OCI-LY7 (cell line): ENCODE measurements at regions not wholly inside any gene's neighbourhood (a gene's known extent, or its start where the extent isn't known, plus 50 kb on each side); places are given as distances from the start of the nearest gene placed in this dataset.

Experiments used
- EZH2phosphoT487 ChIP-seq: fragments of 200-600 bp; sonication (generic); IDR thresholded peaks from 2 replicates; pipeline ENCODE4 v1.6.1; 2018; ENCODE audit warnings: low read depth, borderline replicate concordance, mild to moderate bottlenecking, mixed run types, antibody characterized with exemption, low read length, moderate library complexity, mixed read lengths
- TF ChIP-seq, protein P1 (sequence below): fragments of 200-600 bp; sonication (generic); conservative IDR thresholded peaks from 2 replicates; pipeline ENCODE4 v1.5.1; 2014; ENCODE audit warnings: mild to moderate bottlenecking, antibody characterized with exemption, low read length, moderate library complexity, mixed read lengths

GRCh38 chr2:215749092-215749957 is 264.0 kb downstream of the MREG start:
- TF ChIP-seq, protein P1, sequence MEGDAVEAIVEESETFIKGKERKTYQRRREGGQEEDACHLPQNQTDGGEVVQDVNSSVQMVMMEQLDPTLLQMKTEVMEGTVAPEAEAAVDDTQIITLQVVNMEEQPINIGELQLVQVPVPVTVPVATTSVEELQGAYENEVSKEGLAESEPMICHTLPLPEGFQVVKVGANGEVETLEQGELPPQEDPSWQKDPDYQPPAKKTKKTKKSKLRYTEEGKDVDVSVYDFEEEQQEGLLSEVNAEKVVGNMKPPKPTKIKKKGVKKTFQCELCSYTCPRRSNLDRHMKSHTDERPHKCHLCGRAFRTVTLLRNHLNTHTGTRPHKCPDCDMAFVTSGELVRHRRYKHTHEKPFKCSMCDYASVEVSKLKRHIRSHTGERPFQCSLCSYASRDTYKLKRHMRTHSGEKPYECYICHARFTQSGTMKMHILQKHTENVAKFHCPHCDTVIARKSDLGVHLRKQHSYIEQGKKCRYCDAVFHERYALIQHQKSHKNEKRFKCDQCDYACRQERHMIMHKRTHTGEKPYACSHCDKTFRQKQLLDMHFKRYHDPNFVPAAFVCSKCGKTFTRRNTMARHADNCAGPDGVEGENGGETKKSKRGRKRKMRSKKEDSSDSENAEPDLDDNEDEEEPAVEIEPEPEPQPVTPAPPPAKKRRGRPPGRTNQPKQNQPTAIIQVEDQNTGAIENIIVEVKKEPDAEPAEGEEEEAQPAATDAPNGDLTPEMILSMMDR = no peak
- no peak for TF ChIP-seq EZH2phosphoT487
